Umbilical cord (tissue), 1 donor: ENCODE measurements at regions not wholly inside any gene's neighbourhood (a gene's known extent, or its start where the extent isn't known, plus 50 kb on each side); places are given as distances from the start of the nearest gene placed in this dataset.

Experiments
- DNase-seq: peaks from one replicate; pipeline ENCODE4 v3.0.0-alpha.2; 2015; ENCODE audit warnings: low spot score

DNA sequence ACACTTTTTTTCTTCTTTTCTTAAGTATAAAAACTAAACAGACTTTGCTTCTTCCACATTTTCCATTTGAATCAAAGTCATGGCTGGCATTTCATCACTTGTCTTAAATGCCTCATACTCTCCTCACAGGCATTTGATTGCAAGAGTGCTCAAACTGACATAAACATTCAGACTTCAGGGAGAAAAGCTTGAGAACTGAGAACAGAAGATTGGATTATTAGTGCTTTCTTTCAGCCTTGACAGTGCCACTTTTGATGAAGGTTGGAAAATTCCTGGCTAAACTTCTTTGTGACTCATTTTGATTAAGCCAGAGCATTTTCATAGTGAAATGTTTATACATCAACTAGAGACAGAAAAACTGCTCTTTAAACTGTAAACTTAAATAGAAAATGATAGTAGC is 544.4 kb downstream of the DIPK2A start:
- DNase-seq = peak; percentile 72

- no peak for DNase-seq
These were observed 545.0 kb downstream of the DIPK2A start for GRCh38 chr3:144516589-144516988.

GRCh38 chr3:144521131-144521530 is 549.5 kb downstream of the DIPK2A start:
- no peak for DNase-seq

DNA sequence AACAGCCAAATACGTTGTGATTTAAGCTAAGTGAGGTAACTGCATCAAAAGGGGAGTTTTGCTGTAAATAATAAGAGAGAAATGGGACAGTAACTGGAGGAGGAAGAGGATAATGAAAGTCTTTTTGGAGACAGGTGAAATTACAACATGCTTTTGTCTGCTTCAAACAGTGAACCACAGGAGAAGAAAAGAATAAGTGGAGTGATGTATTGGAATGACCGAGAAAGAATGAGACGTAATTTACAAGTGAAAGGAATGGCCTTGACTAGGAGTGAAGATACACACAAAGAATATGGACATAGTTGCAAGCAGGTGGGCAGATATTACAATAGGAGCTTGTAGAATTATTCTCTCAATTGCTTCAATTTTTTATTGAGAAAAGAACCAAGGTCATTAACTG is 550.8 kb downstream of the DIPK2A start:
- DNase-seq = no peak

GRCh38 chr3:144523396-144523795 is 551.8 kb downstream of the DIPK2A start:
- no peak for DNase-seq

GRCh38 chr3:144524531-144524930 is 552.9 kb downstream of the DIPK2A start:
- DNase-seq = no peak

DNA sequence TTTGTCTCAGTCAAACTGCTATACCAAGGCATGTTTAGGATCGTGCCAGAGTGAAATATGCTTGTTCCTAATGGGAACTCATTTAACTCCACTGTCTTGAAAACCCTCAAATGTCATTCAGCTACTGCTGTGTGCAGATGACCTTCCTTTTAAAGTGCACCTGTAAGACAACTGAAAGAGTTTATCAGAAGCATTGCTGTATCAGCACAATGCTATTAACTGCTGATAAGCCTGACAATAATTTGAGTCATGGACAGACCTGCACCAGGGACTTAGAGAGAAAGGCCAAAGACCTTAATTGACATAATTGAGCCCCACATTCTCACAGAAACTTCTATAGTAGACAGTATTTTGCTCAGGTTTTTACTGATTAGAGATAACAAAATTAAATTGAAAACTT is 557.9 kb downstream of the DIPK2A start:
- DNase-seq = no peak

- no peak for DNase-seq
These were observed 573.2 kb downstream of the DIPK2A start for GRCh38 chr3:144544871-144545270.

DNA sequence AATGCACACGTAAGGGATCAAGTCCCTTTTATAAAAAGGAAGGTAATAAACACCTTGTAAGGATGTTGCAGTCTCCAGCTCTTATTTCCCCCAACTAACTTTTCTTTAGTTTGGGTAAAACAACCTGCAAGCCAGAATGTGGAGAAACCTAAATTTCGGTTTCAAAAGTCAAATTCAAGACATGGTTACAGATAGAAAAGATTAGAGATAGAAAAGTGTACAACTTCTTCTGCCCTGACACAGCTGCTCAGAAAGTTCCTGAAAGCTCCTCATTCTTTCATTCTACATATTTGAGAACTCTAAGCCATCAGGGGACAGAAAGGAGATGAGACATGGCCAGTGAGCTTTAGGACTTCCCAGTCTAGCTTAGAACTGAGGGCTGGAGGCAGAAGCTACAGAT is 574.9 kb downstream of the DIPK2A start:
- no peak for DNase-seq

GRCh38 chr3:144548346-144548745 is 576.7 kb downstream of the DIPK2A start:
- peak; percentile 92 for DNase-seq

GRCh38 chr3:144549166-144549565 is 577.5 kb downstream of the DIPK2A start:
- no peak for DNase-seq

GRCh38 chr3:144552346-144553057 is 580.9 kb downstream of the DIPK2A start:
- peak; percentile 73 for DNase-seq

GRCh38 chr3:144553301-144553700 is 581.7 kb downstream of the DIPK2A start:
- DNase-seq = peak; percentile 40

- DNase-seq = no peak
These were observed 583.3 kb downstream of the DIPK2A start for GRCh38 chr3:144554889-144555288.

GRCh38 chr3:144556392-144556791 is 584.8 kb downstream of the DIPK2A start:
- DNase-seq = no peak

DNA sequence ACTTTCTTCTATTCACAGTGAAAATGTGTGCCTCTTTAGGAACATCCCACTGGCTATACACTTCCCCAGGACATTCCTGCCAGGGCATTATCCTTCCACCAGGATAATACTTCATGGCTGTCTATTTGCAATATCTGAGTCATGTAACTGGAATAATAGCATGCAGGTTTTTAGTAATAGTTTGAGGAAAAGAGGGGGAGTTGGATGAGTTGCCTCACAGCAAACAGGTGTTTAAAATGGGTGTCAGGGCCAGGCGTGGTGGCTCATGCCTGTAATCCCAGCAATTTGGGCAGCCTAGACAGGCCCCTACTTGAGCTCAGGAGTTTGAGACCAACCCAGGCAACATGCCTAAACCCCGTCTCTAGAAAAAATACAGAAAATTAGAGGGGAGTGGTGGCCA is 585.9 kb downstream of the DIPK2A start:
- DNase-seq = no peak

DNA sequence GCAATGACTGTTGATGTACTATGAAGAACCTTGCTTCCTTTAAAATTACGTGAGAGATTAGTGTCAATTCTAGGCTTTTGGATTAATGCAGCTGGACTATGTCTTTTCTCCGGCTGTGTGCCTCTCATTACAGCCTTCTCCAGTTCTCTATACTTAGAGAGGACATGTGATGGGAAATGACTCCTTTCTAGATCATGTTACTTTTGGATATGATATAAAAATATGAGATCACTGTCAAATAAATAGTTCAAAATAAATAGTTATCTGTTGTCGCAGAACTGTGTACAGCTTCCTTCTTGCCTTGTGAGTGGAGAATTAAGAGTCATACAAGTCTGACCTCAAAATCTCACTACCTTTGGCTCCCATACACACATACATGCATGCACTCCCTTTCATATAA is 592.4 kb downstream of the DIPK2A start:
- DNase-seq = no peak

DNA sequence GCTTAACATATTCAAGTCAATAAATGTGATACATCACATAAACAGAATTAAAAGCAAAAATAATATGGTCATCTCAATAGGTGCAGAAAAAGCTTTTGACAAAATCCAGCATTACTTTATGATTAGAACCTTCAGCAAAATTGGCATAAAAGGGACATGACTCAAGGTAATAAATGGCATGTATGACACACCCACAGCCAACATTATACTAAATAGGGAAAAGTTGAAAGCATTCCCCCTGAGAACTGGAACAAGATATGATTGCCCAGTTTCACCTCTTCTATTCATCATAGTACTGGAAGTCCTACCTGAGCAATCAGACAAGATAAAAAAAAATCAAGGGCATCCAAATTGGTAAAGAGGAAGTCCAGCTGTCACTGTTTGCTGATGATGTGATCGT is 594.7 kb downstream of the DIPK2A start:
- no peak for DNase-seq

- DNase-seq = no peak
These were observed 598.0 kb downstream of the DIPK2A start for GRCh38 chr3:144569651-144570050.

- DNase-seq = no peak
These were observed 612.2 kb downstream of the DIPK2A start for GRCh38 chr3:144583871-144584270.

DNA sequence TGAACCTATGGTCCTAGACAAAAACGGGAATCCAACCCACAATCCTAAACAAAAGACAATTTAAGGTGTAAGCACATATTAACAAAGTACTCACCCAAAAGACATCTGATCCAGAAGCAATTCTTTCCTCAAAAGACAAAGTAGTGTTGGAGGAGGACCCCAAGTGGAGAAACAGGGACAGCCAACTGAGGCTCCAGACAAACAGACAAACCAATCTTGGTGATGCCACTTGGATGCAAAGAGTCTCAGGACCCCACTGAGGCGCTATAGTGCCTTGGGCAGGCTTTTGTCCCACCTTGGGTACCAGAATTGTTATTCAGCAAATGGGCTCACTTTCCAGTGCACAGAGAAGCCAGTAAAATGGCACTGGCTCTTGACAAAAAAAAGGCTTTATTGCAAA is 613.8 kb downstream of the DIPK2A start:
- no peak for DNase-seq

DNA sequence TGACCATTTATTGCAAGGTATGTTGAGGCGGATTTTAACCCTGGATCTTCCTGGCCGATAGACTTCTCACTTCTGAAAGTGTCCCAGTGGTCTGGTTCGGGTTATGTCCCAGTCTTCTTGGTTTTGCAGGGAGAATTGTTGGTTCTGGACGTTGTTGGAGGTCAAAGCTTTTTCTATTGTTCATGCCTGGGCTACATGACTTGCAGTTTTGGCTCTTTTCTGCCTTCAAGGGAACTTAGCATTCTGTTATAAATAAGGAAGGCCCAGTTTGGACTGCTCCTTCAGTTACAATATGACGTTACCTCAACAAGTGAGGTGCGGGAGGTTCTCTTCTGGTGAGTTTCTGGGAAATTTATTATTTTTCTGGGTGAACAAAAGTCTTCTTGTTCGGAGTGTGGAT is 614.3 kb downstream of the DIPK2A start:
- DNase-seq = no peak

- DNase-seq = no peak
These were observed 614.8 kb downstream of the DIPK2A start for GRCh38 chr3:144586382-144586781.

DNA sequence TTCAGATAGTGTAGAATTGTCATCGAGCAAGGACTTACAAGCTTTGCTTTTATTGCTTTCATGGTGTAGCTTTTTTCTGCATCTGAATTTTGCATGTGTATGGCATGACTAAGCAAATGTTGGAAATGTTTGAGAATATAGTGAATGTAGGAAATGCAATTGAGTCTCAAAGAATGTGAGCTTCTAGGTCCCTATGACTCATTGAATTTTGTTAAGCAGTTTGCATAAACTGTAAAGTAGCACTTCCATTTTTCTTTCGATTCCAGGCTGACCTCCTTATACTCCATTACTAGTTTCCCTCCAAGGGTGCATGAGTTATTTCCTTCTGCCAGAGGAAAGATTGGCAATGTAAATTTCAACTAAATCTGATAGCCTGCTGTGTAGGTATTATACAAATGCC is 619.2 kb downstream of the DIPK2A start:
- peak; percentile 68 for DNase-seq
